ENCODE measurements at regions not wholly inside any gene's neighbourhood (a gene's known extent, or its start where the extent isn't known, plus 50 kb on each side); places are given as distances from the start of the nearest gene placed in this dataset.

GRCh38 chr11:116044941-116045340 is 540.7 kb upstream of the CADM1 start:
- no peak for TF ChIP-seq CTCF (IDR thresholded peaks at IDR 0.05; ENCODE audit: low read depth, low read length)
- no peak for TF ChIP-seq EZH2phosphoT487 (IDR thresholded peaks at IDR 0.05; ENCODE audit: low read depth)

Data from OCI-LY3 (cell line).